Left ventricle myocardium inferior (tissue), 1 donor: ENCODE measurements at regions not wholly inside any gene's neighbourhood (a gene's known extent, or its start where the extent isn't known, plus 50 kb on each side); places are given as distances from the start of the nearest gene placed in this dataset.

ENCODE experiments used
- DNase-seq: peaks from one replicate; pipeline ENCODE4 v3.0.0-alpha.2; 2020
- H3K27ac ChIP-seq: fragments of 200-600 bp; replicated peaks from 2 replicates; pipeline ENCODE4 v1.8.0; 2021
- H3K27me3 ChIP-seq: fragments of 200-600 bp; 2 replicates; pipeline ENCODE4 v1.8.0; 2021; ENCODE audit warnings: low read depth
- H3K36me3 ChIP-seq: fragments of 200-600 bp; 2 replicates; pipeline ENCODE4 v1.8.0; 2021
- H3K4me1 ChIP-seq: fragments of 200-600 bp; 2 replicates; pipeline ENCODE4 v1.8.0; 2021
- H3K4me3 ChIP-seq: fragments of 200-600 bp; 2 replicates; pipeline ENCODE4 v1.8.0; 2021; ENCODE audit warnings: mild to moderate bottlenecking, moderate library complexity
- H3K9me3 ChIP-seq: fragments of 200-600 bp; replicated peaks from 2 replicates; pipeline ENCODE4 v1.8.0; 2021
- intact Hi-C: fragments of 100-400 bp; cut with micrococcal nuclease; formaldehyde crosslinking; loops from one replicate; pipeline ENCODE4 v1.11.0; 2022
- TF ChIP-seq, protein P1 (sequence below): fragments of 200-600 bp; IDR thresholded peaks from 2 replicates; pipeline ENCODE4 v1.8.0; 2021; ENCODE audit warnings: antibody characterized with exemption, mild to moderate bottlenecking, borderline replicate concordance
- donor health status: DM: no; HTN: yes; CAD: no; lungs with severe emphysema.

DNA sequence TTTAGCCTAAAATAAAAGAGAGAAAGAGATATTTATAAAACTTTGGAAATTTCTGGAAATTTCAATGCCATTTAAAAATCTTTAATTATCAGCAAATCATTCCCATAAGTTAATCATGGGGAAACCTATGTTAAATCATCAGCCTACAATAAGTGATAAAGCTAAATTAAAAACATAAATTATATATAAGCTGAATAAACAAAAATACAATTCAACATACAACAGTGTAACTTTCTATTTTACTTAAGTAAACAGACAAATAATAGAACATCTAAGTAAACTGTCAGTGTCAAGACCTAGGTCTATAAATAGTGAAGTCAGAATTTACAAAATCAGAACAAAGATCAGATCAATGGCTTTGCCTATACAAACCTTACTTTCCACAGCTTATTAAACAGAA lies 57.5 kb downstream of the EPRS1 start:
- peaks cover 4% of the 10 kb centered on the region for H3K4me1 ChIP-seq
- H3K27me3 ChIP-seq: no peaks in the 10 kb centered on the region
- H3K27ac ChIP-seq: no peak overlapping the region
- no peak overlapping the region for H3K4me3 ChIP-seq
- TF ChIP-seq, protein P1, sequence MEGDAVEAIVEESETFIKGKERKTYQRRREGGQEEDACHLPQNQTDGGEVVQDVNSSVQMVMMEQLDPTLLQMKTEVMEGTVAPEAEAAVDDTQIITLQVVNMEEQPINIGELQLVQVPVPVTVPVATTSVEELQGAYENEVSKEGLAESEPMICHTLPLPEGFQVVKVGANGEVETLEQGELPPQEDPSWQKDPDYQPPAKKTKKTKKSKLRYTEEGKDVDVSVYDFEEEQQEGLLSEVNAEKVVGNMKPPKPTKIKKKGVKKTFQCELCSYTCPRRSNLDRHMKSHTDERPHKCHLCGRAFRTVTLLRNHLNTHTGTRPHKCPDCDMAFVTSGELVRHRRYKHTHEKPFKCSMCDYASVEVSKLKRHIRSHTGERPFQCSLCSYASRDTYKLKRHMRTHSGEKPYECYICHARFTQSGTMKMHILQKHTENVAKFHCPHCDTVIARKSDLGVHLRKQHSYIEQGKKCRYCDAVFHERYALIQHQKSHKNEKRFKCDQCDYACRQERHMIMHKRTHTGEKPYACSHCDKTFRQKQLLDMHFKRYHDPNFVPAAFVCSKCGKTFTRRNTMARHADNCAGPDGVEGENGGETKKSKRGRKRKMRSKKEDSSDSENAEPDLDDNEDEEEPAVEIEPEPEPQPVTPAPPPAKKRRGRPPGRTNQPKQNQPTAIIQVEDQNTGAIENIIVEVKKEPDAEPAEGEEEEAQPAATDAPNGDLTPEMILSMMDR: no peak
- H3K36me3 ChIP-seq: peaks cover 64% of the 10 kb centered on the region
- DNase-seq: no peak
- intact Hi-C loops: no loop called here
- H3K9me3 ChIP-seq: no peaks in the 10 kb centered on the region

DNA sequence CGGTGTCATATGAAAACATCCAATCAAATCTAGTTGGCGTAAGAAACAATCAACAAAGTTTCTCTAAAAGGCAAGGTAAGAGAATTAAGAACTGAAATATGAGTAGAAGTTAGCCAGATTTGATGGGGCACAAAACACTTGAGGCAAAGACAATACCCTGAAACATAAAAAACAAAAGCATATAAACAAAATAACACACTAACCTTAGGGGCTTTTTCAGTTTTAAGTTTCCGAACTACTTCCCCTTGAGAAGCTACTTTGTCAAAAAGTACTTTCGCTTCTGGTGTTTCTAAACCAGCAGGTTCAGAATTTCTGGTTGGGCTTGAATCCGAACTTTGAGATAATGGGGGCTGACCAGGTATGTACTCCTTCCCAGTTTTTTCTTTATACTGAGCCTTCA lies 57.9 kb downstream of the EPRS1 start:
- H3K27me3 ChIP-seq: no peaks in the 10 kb centered on the region
- H3K36me3 ChIP-seq: peaks cover 67% of the 10 kb centered on the region
- H3K4me3 ChIP-seq: no peak overlapping the region
- TF ChIP-seq, protein P1: no peak
- DNase-seq: no peak
- no peaks in the 10 kb centered on the region for H3K9me3 ChIP-seq
- peaks cover 4% of the 10 kb centered on the region for H3K4me1 ChIP-seq
- H3K27ac ChIP-seq: no peak overlapping the region
- intact Hi-C loops: no loop called here

DNA sequence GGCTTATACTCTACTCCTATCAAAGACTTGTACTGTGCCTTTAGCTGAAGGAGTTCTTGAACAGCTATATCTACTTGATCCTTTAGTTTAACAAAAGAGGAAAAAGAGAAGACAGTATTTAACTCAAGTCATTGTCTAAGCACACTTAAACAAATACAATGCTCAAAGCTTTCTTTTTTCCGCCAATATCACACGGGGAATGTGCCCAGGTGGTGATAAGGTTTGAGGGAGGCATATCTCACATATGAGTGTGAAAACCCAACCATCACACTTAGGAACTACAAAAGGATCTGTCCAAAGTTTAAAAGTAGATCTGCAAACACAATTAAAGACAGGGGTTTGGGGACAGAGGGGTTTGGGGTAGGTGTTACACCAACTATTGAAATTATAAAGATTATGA lies 59.0 kb upstream of the SLC30A10 start:
- Histone ChIP-seq H3K36me3 (peaks cover 67% of the 10 kb centered on the region), H3K27me3 (no peaks in the 10 kb centered on the region), H3K4me1 (peaks cover 4% of the 10 kb centered on the region), H3K9me3 (no peaks in the 10 kb centered on the region), H3K27ac (no peak overlapping the region), H3K4me3 (no peak overlapping the region)
- DNase-seq: no peak
- intact Hi-C loops: no loop called here
- TF ChIP-seq, protein P1: no peak

DNA sequence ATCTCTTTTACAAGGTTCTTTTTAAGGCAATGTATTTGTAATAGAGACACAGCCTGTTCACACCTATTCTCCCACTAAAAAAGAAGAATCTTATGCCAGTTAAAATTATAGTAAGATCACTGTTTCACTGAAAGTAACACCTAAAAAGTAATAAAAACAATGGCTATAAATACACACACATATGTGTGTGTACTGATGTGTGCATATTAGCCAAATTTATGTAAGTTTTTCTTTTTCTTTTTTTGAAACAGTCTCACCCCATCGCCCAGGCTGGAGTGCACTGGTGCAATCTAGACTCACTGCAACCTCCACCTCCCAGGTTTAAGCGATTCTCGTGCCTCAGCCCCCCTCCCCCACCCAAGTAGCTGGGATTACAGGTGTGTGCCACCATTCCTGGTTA lies 56.8 kb upstream of the SLC30A10 start:
- H3K27ac ChIP-seq: no peak overlapping the region
- H3K4me1 ChIP-seq: no peaks in the 10 kb centered on the region
- no peak overlapping the region for H3K4me3 ChIP-seq
- no peaks in the 10 kb centered on the region for H3K27me3 ChIP-seq
- no peaks in the 10 kb centered on the region for H3K9me3 ChIP-seq
- peaks cover 83% of the 10 kb centered on the region for H3K36me3 ChIP-seq
- TF ChIP-seq, protein P1: no peak
- no peak for DNase-seq
- intact Hi-C loops: no loop called here
